Activated CD4-positive, alpha-beta T cell treated with anti-CD3 and anti-CD28 coated beads, Interleukin-2, amount 50 U/mL, for 48 hours (primary cell): ENCODE measurements at regions not wholly inside any gene's neighbourhood (a gene's known extent, or its start where the extent isn't known, plus 50 kb on each side); places are given as distances from the start of the nearest gene placed in this dataset.
A peak's percentile ranks its signal among the peaks of the same experiment; 100 is the strongest.

ENCODE experiments used
- DNase-seq, 2 experiments: peaks; one replicate each; pipeline ENCODE4 v3.0.0-alpha.2; 2020

DNA sequence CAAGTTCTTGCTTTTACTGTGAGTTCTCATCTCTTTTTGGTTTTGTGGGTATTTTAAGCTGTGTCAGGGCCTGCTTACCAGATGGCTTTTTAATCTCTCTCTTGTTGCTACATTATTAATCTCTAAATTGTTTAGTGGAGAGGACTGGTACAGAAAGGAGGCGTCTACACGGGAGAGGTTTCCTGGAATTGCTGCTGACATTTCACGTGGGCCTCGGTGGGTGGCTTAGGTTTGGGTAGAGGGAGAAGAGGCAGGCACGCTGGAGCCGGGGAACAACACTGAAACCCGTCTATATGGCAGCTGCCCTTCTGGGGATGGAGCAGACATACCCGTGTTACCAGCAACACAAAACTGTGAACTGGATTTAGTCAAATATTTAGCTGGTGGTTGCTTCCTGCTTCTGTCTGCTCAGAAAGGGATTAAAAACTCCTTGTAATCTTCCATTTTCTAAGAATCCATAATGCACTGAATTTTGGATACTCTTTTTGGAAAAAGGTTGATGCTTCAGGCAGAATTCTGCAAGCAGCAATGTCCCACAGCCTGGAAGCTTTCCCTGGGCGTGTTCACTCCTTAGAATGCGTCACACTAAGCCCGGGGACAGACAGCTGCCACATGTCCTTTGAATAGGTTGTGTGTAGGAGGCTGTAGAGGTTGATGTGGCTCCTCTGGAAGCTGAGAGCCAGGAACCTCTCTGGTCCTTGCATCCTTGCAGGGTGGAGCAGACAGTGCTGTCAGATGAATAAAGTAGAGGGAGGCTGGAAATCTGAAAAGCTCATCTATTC, 199.8 kb upstream of the GATB start:
- DNase-seq = no peak

DNA sequence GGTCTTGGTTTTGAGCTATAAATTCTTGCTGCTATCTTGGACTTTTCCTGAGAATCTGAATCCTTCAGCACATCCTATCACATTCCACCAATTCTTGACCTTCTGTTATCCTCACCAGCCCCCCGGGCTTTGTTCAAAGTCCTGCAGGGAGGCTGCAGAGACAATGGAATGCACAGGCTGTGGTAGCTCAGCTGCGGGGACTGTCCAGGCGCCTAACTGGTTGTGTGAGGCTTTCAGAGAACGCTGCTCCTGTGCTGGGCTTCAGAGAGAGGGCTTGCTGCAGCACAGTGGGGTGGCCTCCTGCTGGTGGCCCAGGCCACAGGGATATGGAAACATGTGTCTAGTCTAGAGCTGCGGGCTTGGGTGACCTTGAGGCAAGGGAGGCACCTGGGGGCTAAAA, 196.3 kb upstream of the GATB start:
- DNase-seq = no peak

DNA sequence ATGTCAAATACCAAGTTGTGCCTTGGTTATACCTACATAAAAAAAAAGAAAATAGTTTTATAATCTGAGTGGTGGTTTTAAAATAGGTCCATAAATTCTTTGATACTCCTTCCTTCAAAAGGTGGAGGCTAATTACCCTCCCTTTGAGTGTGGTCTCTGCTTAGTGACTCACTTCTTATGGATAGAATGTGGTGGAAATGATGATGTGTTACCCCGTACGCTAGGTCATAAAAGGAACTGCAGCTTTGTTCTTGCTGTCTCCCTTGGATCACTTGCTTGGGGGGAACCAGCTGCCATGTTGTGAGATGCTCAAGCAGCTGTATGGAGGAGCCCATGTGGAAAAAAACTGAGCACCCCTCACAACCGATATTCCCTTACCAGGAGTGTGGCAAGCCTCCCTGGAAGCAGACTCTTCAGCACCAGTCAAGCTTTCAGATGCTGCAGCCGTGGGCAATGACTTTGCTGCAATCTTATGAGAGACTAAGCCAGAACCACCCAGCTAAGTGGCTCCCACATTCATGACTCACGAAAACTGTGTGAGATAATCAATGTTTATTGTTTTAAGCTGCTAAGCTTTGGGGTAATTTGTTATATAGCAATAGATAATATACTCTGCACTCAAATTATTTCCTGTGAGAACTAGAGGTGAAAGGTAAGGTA, 195.0 kb upstream of the GATB start:
- DNase-seq = no peak

DNA sequence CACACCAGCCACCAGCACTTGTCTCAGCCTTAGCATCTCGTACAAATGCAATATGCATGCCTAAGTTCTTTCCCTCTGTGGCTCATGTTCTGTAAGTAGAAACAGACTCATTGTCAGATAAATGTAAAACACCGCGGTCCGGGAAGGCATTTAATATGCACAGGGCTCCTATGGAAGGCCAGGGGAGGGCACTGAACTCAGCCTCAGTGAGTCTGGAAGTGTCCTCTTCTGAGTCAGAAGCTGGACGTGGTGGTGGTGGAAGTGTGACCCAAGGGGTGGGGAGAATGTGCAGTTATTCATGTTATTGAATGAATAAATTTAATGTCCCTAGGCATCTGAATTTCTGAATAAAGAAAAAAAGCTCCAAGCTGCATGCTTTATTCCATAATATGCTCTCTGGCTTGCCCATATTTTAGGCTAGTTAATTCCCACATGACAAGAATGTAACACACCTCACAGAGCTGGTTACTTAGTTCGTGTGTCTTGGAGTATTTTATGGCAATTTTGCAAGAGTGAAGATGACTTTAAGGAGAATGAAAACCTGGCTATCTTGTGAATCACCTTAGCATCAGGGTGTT, 193.1 kb upstream of the GATB start:
- no peak for DNase-seq

DNA sequence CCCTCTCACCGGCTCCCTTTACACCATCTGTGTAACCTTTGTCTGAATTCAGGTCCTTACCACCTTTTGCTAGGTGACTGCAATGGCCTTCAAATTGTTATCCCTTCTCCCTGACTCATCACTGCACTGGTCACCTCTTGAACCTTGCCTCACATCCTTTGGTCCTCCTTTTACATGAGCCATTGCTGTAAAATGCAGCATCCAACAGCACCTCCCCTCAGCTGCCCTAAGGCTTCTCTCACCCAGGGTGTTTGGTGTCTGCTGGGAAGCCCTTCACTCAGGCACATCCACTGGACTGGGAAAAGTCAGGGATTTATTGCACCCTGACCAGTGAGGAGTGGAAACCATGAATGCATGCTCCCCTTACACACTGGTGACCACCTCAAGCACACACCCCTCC, 192.5 kb upstream of the GATB start:
- DNase-seq = no peak

DNA sequence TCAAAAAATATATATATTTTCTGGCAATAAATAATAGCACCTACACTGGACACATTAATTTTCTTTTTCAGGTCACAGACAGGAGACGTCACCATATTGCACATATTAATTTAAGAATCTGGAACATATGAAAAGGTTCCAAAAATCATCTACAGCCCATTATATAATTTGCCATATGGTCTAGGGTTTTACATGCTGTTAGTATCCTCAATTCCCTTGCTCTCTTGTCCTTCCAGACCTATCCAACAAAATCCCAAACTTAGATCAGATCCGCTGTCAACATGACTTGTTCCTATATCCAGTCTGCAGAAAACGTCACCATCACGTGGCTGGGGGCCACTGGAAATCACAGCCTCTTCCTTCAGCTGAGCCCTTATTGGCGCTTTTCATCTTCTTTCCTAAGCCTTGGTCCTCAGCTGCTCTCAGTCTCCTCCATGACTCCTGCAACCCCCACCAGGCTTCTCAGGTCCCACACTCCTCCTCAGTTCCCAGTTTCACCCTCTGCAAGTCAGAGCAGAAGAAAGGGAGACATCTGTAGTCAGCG, 192.0 kb upstream of the GATB start:
- no peak for DNase-seq

DNA sequence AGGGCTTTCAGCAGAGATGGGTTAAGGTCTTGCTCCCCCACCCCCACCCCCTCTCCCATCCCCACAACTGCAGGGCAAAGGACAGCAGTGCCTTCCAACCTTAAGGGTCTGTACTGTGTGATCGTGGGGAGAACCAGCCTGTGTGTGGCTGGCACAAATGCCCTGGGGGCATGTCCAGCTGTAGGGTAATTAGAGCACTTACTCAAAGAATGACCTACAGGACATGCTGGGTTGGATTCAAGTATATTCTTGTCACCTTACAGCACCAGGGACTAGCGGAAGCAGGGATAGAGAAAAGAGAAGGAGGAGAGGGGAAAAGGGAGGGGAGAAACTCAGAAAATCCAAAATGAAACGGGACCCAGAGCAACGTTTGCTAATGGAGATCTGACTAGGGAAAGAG, 191.3 kb upstream of the GATB start:
- no peak for DNase-seq

DNA sequence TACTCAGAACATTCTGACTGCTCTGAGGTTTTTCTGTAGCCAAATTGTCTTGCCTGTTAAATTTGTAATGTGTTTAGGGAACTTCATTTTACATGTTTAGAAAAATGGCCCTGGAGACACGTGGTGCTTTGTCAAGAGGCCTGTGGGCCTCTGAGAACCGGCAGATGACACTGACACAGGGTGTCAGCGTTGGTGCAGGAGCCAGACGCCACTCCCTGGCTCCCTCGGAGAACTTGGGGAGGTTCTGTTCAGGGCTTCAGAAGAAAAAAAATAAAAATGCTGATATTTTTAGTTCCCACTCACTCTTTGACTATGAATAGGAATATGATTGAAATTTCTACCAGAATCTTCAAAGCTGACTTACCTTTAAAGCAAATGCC, 190.9 kb upstream of the GATB start:
- DNase-seq = no peak

DNA sequence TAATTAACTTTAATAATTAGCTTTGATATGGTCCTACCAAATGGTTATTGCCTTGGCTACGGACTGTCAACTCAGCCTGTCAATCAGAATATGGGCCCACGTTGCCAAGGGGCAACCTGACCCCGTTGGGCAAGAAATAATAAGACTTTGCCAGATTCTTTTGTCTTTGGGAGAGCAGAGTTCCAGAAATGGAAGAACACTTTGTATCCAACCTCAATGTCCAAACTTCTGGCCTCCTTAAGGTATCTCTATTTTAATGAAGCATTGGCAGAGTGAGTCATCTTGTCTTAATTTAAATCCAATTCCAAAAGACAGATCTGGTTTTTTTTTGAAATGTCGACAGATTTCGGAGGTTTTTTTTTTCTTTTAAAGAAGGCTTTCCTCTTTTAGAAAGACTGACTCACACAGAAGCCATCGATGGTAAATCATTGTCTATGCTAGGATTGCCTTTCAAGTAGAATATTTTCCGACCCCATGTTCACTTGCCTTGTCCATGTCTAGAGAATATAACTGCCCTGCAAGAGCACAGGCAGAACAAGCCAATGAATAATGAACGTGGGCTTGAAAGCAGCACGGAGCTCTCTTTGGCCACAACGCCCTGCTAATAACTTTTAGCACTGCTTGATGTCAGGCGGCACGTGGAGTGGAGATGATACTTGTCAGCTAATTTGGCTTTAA, 190.3 kb upstream of the GATB start:
- DNase-seq = no peak

DNA sequence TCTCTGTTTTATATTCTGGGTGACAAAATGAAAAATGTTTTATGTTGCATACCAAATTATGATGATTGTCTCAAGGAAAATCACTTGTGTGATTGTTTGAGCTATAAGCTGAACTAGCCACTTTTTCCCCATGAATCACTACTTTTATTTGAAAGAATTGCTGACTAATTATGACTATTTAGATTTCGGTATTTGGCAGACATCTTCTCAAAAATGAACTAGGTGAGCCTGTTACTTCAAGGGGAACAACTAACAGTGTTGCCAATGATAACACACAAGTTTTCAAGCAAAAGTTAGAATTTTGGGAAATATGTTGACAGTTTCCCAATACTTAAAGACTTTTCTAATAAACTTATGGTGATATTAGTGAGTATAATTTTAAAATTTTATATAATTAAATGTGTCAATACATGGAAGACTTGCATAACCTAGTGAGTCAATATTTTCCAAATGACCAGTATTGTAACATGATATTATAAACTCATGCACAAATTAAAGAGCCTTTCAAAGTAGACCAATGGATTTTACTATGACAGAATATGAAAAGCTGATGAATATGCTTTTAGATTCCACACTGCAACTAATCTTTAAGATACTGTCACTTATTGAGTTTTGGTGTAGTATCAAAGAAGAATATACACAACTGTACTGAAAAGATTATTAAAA, 187.7 kb upstream of the GATB start:
- no peak for DNase-seq

DNA sequence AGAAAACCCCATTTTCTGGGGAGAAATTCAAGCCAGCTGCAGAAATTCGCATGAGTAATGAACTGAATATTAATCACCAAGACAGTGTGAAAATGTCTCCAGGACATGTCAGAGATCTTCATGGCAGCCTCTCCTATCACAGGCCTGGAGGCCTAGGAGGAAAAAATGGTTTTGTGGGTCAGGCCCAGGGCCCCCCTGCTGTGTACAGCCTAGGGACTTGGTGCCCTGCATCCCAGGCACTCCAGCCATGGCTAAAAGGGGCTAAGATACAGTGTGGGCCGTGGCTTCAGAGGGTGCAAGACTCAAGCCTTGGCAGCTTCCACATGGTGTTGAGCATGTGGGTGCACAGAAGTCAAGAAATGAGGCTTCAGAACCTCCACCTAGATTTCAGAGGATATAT, 185.9 kb upstream of the GATB start:
- no peak for DNase-seq

DNA sequence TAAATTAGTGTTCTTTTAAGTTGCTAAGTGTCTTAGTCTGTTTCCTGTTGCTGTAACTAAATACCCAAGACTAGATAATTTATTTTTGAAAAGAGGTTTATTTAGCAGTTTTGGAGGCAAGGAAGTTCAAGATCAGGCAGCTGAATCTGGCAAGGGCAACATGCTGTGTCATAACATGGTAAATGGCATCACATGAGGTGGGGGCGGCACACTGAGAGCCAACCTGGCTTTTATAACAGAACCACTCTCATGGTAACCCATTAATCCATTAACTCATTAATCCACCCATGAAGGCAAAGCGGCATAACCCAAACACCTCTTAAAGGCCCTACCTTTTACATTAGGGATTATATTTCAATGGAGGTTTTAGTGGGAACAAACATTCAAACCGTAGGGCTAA, 182.2 kb upstream of the GATB start:
- no peak for DNase-seq

DNA sequence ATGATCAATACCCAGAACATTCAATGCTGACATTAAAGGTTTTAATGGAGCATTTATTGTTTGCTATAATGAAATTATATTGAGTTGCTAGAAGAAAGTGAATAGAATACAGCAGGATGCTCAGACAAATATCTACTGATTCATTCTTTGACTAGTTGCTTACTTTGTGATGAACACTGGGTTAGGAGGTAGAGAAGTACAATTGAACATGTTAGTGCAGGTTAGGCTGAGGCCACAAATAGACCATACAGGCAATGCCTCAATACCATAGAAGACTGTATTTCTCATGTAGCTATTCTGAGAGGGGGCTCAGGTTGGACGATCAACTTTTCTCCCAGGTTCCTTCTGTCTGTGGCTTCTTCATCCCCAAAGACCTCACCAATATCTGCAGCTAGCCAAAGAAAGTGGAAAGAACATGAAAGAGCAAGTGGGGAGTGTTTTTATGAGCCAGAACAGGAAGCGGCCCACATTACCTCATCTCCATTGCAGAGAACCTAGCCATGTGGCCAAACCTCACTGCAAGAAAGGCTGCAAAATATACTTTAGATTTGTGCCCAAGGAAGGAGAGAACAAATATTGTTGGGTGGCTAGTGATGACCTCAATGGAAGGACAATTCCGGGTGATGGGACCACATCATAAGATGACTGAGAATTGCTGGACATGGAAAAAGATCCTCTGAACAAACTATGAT, 180.3 kb upstream of the GATB start:
- DNase-seq = no peak

DNA sequence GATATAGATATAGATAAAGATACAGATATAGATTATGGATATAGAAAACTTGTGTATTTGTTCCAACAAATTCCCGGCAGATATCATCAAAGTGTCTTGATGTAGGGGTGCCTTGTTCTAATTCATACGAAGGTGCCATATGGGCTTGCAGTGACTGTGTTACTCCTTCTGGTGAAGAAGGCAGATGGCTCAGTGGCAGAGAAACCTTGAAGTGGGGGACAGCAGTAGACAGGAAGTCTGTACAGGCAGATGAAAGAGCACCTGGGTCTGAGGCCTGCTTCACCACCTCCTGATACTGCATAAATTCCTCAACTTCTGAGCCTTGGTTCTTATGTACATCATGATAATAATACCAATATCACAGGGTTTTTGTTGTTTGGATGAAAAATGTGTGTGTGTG, 179.5 kb upstream of the GATB start:
- DNase-seq = no peak

DNA sequence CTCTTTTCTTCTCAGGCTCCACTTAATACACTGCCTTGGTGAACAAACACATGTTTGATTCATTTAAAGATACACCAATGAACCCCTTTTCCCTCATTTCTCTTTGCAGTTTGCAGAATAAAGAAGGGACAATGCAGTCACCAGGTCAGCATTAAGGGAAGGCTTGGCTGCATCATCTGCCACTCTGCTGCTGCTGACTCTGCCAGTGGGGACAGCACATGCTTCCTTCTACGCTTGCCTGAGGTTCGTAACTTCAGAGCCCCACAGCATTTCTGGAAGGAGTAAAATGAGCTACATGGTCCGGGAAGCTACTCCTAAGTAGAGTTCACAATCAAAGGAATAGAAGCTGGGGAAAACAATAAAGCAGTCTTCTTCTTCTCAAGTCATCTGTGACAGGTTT, 178.9 kb upstream of the GATB start:
- DNase-seq = no peak

DNA sequence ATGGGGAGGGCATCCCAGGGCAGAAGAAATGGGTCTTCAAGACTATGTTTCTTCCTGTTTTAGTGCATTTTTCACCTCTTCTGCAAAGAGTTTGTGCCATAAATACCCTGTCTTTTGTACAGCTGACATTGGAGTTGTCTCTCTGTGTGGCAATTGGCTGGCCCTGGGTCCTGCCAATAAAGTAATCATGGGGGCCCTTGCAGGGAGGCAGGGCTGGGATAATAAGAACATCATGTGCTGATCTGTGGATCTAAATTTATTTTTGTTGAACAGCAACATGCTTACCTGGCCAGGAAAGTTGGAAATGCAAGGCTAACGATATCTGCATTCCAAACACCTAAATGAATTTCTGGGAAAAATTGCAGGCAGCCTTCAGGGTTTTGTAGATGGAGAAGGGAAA, 174.6 kb upstream of the GATB start:
- no peak for DNase-seq

DNA sequence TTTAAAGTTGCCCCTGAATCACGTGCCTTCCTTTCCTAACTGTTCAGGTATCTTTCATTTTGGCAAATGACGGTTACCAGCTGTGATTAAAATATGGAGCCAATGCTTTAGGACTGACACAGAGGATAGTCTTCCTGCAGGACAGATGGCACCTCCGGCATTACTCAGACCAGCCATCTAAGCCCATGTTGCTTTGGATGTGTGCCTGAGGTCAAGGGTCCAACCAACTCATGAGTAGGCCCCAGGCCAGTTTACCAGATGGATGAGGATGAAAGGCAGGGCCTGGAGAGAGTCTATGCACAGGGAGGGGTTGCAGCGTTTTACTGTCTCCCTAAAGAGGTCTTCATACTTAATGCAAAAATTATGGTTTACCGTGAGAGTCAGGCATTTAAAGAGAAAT, 174.0 kb upstream of the GATB start:
- DNase-seq = no peak

DNA sequence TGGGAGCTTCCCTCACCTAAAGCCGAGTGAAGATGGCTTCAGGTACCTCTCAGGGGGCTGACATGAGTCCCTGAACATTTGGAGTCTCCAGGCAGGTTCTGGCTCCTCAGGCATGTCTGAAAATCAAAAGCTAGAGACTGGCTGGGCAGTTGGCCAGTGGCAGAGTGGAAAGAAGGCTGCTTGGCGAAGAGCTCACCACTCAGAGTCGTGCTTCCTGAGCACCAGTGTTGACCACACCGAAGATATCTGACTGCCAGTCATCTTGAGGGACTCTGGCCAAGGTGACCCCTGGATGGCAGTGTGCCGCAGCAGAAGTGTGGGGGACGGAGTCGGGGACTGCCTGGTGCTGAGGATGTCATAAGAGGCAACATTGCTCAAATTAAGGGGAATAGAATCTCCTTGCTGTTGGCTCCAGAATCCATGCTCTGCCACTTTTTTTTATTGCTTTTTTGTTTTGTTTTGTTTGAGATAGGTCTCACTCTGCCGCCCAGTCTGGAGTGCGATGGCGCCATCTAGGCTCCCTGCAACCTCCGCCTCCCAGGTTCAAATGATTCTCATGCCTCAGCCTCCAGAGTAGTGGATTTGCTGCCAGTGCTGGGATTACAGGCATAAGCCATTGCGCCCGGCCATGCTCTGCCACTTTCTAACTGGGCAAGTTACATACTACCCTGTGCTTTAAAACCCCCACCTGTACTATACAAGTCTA, 172.5 kb upstream of the GATB start:
- DNase-seq = peak in 1 of 2 experiments; percentile 8

DNA sequence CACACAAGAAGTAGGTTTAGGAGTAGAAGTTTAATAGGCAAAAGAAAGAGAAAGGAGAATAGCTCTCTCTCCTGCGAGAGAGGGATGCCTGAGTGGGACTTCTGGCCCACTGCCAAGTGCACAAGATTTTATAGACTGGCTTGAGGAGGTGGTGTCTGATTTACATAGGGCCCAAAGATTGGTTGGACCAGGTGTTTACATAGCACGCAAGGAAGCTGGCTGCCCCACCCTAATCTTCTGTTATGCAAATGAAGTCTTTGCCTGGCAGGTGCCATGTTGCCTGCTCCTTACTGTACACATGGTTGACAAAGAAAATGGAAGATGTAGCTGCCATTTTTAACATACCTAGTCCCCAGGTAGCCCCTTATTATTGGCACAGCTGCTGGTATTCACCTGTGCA, 170.8 kb upstream of the GATB start:
- no peak for DNase-seq

DNA sequence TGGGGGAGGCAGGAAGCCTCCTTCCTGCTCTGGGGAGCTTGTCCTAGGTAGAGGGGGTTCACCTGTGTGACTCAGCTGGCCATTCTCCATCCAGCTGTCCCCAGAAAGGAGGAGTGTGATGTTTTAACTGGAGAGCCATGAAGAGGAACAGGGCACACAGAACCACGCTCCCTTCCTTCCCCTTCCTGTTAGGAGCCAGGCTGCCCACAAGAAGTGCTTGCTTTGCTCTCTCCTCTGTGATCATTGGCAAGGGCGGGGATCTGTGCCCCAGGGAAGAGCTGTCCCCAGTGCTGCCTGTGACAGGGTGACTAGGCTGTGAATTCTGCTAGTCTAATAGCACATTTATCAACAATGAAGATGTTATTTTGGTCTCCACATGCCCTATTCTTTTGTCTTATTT, 169.6 kb upstream of the GATB start:
- DNase-seq = no peak

DNA sequence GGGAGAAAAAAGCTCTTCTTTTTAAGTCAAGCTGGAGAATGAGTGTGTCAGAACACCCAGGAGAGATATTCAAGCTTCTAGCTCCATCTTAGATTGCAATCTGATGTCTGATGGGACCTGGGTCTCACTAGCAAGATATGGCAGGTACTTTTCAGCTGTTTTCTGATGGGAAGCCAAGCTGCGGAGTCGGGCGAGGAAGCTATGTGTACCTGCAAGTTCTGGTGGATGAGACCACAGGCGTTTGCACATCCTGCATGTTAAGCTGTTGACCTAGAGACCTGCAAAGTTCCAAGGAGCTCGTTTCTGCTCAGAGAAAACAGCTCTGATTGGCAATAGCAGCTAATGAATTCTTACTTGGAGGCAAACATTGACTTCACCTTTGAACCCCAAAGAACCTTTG, 167.3 kb upstream of the GATB start:
- DNase-seq = no peak

DNA sequence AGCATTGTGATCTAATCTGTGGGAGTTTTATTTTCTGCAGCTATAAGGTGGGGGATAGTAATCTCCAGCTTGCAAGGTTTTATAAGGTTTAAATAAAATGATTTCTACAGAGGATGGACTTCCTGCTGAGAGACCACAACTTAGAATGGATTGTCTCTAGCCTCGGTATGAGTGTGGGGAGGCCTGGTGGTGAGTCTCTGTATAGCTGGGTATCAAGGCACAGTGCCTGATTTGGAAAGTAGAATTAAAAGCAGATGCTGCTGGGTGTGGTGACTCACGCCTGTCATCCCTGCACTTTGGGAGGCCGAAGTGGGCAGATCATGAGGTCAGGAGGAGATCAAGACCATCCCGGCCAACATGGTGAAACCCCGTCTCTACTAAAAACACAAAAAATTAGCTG, 162.0 kb upstream of the GATB start:
- peak in 1 of 2 experiments; percentile 6 for DNase-seq
